ENCODE measurements at regions not wholly inside any gene's neighbourhood (a gene's known extent, or its start where the extent isn't known, plus 50 kb on each side); places are given as distances from the start of the nearest gene placed in this dataset.

- Mint-ChIP-seq H3K4me1 (no peaks in the 10 kb centered on the region), H3K27ac (no peak overlapping the region), H3K9me3 (peaks cover 0 to 2% (median 0%) of the 10 kb centered on the region in 7 donors), H3K4me3 (no peak overlapping the region), H3K36me3 (no peaks in the 10 kb centered on the region), H3K27me3 (ENCODE audit: low read depth in 3 of 3) (peaks cover 2 to 6% (median 3%) of the 10 kb centered on the region in 3 donors)
- Histone ChIP-seq H3K9ac (ENCODE audit: insufficient read depth, low read length, poor library complexity, severe bottlenecking) (no peak overlapping the region), H3K4me3 (replicated peaks in 1 of 3; ENCODE audit: low read depth in 2 of 3, low read length in 3 of 3) (no peak overlapping the region), H3K9me3 (replicated peaks in 1 of 2; ENCODE audit: control insufficient read depth in 1 of 2, insufficient read depth in 1 of 2, low read length in 2 of 2) (no peaks in the 10 kb centered on the region), H2AFZ (ENCODE audit: insufficient read depth, low read depth, low read length, poor library complexity, severe bottlenecking) (no peak overlapping the region), H3K36me3 (replicated peaks in 1 of 2; ENCODE audit: control insufficient read depth in 1 of 2, insufficient read depth in 2 of 2, low read length in 2 of 2) (no peaks in the 10 kb centered on the region), H3K79me2 (ENCODE audit: insufficient read depth, low read length) (no peaks in the 10 kb centered on the region), H3K4me2 (replicated peaks; ENCODE audit: extremely low read depth, low read length, poor library complexity, severe bottlenecking) (no peak overlapping the region), H4K20me1 (ENCODE audit: insufficient read depth, low read length) (no peaks in the 10 kb centered on the region), H3K27ac (ENCODE audit: low read depth in 1 of 2, low read length in 2 of 2) (no peak overlapping the region), H3K4me1 (ENCODE audit: control insufficient read depth in 1 of 2, insufficient read depth in 2 of 2, low read length in 2 of 2) (no peaks in the 10 kb centered on the region), H3K27me3 (ENCODE audit: control insufficient read depth in 2 of 2, insufficient read depth in 2 of 2, low read length in 2 of 2) (no peaks in the 10 kb centered on the region)
- DNase-seq, result no peak
- intact Hi-C loops (cut with micrococcal nuclease), result no loop called here
- no peak for TF ChIP-seq CTCF (IDR thresholded peaks at IDR 0.05)
These were observed 168.1 kb upstream of the SNX7 start for GRCh38 chr1:98493469-98493868.

- Histone ChIP-seq H3K4me1 (ENCODE audit: control insufficient read depth in 1 of 2, insufficient read depth in 2 of 2, low read length in 2 of 2) (no peaks in the 10 kb centered on the region), H3K4me3 (replicated peaks in 1 of 3; ENCODE audit: low read depth in 2 of 3, low read length in 3 of 3) (no peak overlapping the region), H3K27ac (ENCODE audit: low read depth in 1 of 2, low read length in 2 of 2) (no peak overlapping the region), H4K20me1 (ENCODE audit: insufficient read depth, low read length) (no peaks in the 10 kb centered on the region), H3K9me3 (replicated peaks in 1 of 2; ENCODE audit: control insufficient read depth in 1 of 2, insufficient read depth in 1 of 2, low read length in 2 of 2) (no peaks in the 10 kb centered on the region), H2AFZ (ENCODE audit: insufficient read depth, low read depth, low read length, poor library complexity, severe bottlenecking) (no peak overlapping the region), H3K36me3 (replicated peaks in 1 of 2; ENCODE audit: control insufficient read depth in 1 of 2, insufficient read depth in 2 of 2, low read length in 2 of 2) (no peaks in the 10 kb centered on the region), H3K27me3 (ENCODE audit: control insufficient read depth in 2 of 2, insufficient read depth in 2 of 2, low read length in 2 of 2) (no peaks in the 10 kb centered on the region), H3K79me2 (ENCODE audit: insufficient read depth, low read length) (no peaks in the 10 kb centered on the region), H3K9ac (ENCODE audit: insufficient read depth, low read length, poor library complexity, severe bottlenecking) (no peak overlapping the region), H3K4me2 (replicated peaks; ENCODE audit: extremely low read depth, low read length, poor library complexity, severe bottlenecking) (no peak overlapping the region)
- intact Hi-C loops (cut with micrococcal nuclease), result no loop called here
- Mint-ChIP-seq H3K4me3 (no peak overlapping the region), H3K36me3 (no peaks in the 10 kb centered on the region), H3K27ac (no peak overlapping the region), H3K4me1 (no peaks in the 10 kb centered on the region), H3K9me3 (no peaks in the 10 kb centered on the region), H3K27me3 (ENCODE audit: low read depth in 3 of 3) (peaks cover 0 to 5% (median 2%) of the 10 kb centered on the region in 3 donors)
- no peak for DNase-seq
- no CpG with 5 or more reads among the region's 1 CpG for WGBS (ENCODE audit: insufficient coverage)
- no peak for TF ChIP-seq CTCF (IDR thresholded peaks at IDR 0.05)
These were observed 171.4 kb upstream of the SNX7 start for GRCh38 chr1:98490099-98490498.
